K562 (cell line): ENCODE measurements at regions not wholly inside any gene's neighbourhood (a gene's known extent, or its start where the extent isn't known, plus 50 kb on each side); places are given as distances from the start of the nearest gene placed in this dataset.

ENCODE experiments used
- CTBP1 ChIP-seq: fragments of 450-650 bp; IDR thresholded peaks from 2 replicates; pipeline ENCODE4 v1.6.1; 2016; ENCODE audit warnings: borderline replicate concordance
- GABPB1 ChIP-seq: sonication (generic); formaldehyde crosslinking; IDR thresholded peaks from 2 replicates; pipeline ENCODE4 v1.8.0; 2022; ENCODE audit warnings: mild to moderate bottlenecking, missing genetic modification reagents
- KLF10 ChIP-seq: fragments of 250-450 bp; sonication (Bioruptor Pico); IDR thresholded peaks from 2 replicates; pipeline ENCODE4 v1.6.1; 2021; ENCODE audit warnings: matching md5 sums
- POLR3A ChIP-seq: IDR thresholded peaks from 2 replicates; pipeline ENCODE4 v1.6.1; 2011; ENCODE audit warnings: borderline replicate concordance, mild to moderate bottlenecking, moderate library complexity; ENCODE audit not compliant: insufficient read length, insufficient read depth; ENCODE audit errors: extremely low read depth
- REST ChIP-seq, 2 experiments: fragments of 450-650 bp; formaldehyde crosslinking in 1 of 2; IDR thresholded peaks; 2 replicates each; pipeline versions ENCODE4 v1.4.0 to v1.6.1; 2014 to 2020; ENCODE audit warnings: mild to moderate bottlenecking in 2 of 2, borderline replicate concordance in 1 of 2, low read depth in 1 of 2
- RREB1 ChIP-seq: fragments of 250-450 bp; sonication (Bioruptor Pico); IDR thresholded peaks from 2 replicates; pipeline ENCODE4 v1.4.0; 2020
- TBL1XR1 ChIP-seq, 2 experiments: IDR thresholded peaks; 2 replicates each; pipeline ENCODE4 v1.6.1; 2012; ENCODE audit warnings: improper control_type of control experiment in 2 of 2, low read length in 2 of 2, mild to moderate bottlenecking in 1 of 2
- TFAM ChIP-seq: fragments of 250-450 bp; sonication (Bioruptor Pico); conservative IDR thresholded peaks from 2 replicates; pipeline ENCODE4 v1.5.0; 2021; ENCODE audit warnings: mild to moderate bottlenecking, moderate library complexity
- ZNF507 ChIP-seq: conservative IDR thresholded peaks from 2 replicates; pipeline ENCODE4 v1.6.1; 2017; ENCODE audit warnings: missing genetic modification characterization, missing compliant biosample characterization
- ZNF785 ChIP-seq: fragments of 250-450 bp; sonication (Bioruptor Pico); IDR thresholded peaks from 2 replicates; pipeline ENCODE4 v1.4.0; 2020; ENCODE audit warnings: mild to moderate bottlenecking

DNA sequence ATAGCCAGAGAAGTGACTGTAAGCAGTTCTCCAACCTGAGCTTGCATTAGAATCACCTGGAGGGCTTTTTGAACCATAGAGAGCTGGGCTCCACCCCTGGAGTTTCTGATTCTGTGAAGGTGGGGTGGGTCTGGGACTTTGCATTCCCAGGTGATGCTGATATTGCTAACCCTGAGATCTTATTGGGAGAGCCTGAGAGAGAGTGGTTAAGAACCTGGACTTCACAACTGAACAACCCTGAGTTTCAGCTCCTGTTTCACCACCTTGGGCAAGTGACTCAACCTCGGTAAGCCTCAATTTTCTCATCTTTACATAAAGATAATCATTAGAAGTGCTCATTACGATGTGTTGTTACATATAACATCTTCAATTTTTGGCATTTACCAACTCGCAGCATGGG, 498.6 kb downstream of the EBF1 start (continued):
- TF ChIP-seq REST (IDR thresholded peaks at IDR 0.05; ENCODE audit: borderline replicate concordance) (no peak), REST (CRISPR knock-in tag; IDR thresholded peaks at IDR 0.05; ENCODE audit: low read depth) (no peak), ZNF785 (CRISPR knock-in tag) (no peak), TBL1XR1 (IDR thresholded peaks at IDR 0.05; ENCODE audit: low read length in 2 of 2) (no peak), ZNF507 (tag) (no peak), POLR3A (no peak), RREB1 (CRISPR knock-in tag) (no peak), TFAM (no peak), CTBP1 (no peak), GABPB1 (no peak), KLF10 (no peak)
- TF ChIP-seq, all 486 proteins: peak for 0
